GM18873 (cell line): ENCODE measurements at regions not wholly inside any gene's neighbourhood (a gene's known extent, or its start where the extent isn't known, plus 50 kb on each side); places are given as distances from the start of the nearest gene placed in this dataset.

Experiments used
- ATAC-seq: cut with Tn5 transposase; IDR thresholded peaks from one replicate; pipeline ENCODE4 v1.9.1; 2021; ENCODE audit warnings: mild to moderate bottlenecking, moderate library complexity, moderate number of reproducible peaks; ENCODE audit not compliant: unreplicated experiment, low FRiP score

GRCh38 chr16:86367291-86368072 lies 142.8 kb upstream of the FOXF1 start:
- no peak for ATAC-seq

GRCh38 chr16:86368261-86368660 lies 142.1 kb upstream of the FOXF1 start:
- ATAC-seq = no peak

- ATAC-seq = no peak
Observed at GRCh38 chr16:86370062-86370461, 140.3 kb upstream of the FOXF1 start.

- no peak for ATAC-seq
Observed at GRCh38 chr16:86371083-86371803, 139.1 kb upstream of the FOXF1 start.

GRCh38 chr16:86372193-86372592 lies 138.1 kb upstream of the FOXF1 start:
- no peak for ATAC-seq

GRCh38 chr16:86373276-86373901 lies 136.9 kb upstream of the FOXF1 start:
- ATAC-seq = no peak

- ATAC-seq = no peak
Observed at GRCh38 chr16:86374603-86375130, 135.7 kb upstream of the FOXF1 start.

GRCh38 chr16:86375364-86375763 lies 135.0 kb upstream of the FOXF1 start:
- ATAC-seq = no peak

GRCh38 chr16:86375851-86376250 lies 134.5 kb upstream of the FOXF1 start:
- ATAC-seq = no peak

- ATAC-seq = no peak
Observed at GRCh38 chr16:86376837-86377236, 133.5 kb upstream of the FOXF1 start.

GRCh38 chr16:86377251-86378022 lies 132.9 kb upstream of the FOXF1 start:
- ATAC-seq = no peak

GRCh38 chr16:86378128-86378527 lies 132.2 kb upstream of the FOXF1 start:
- ATAC-seq = no peak

- ATAC-seq = no peak
Observed at GRCh38 chr16:86378831-86379504, 131.4 kb upstream of the FOXF1 start.

- no peak for ATAC-seq
Observed at GRCh38 chr16:86379505-86379846, 130.9 kb upstream of the FOXF1 start.

GRCh38 chr16:86380030-86380429 lies 130.3 kb upstream of the FOXF1 start:
- no peak for ATAC-seq

- ATAC-seq = no peak
Observed at GRCh38 chr16:86381491-86381890, 128.8 kb upstream of the FOXF1 start.

- ATAC-seq = no peak
Observed at GRCh38 chr16:86382067-86382773, 128.1 kb upstream of the FOXF1 start.

GRCh38 chr16:86382774-86383407 lies 127.4 kb upstream of the FOXF1 start:
- no peak for ATAC-seq
